Endodermal cell (in vitro differentiated cells): ENCODE measurements at regions not wholly inside any gene's neighbourhood (a gene's known extent, or its start where the extent isn't known, plus 50 kb on each side); places are given as distances from the start of the nearest gene placed in this dataset.

Experiments
- DNase-seq: peaks from one replicate; pipeline ENCODE4 v3.0.0-alpha.2; 2017
- H3K27ac ChIP-seq: 2 replicates; pipeline ENCODE4 v1.5.1; 2013; ENCODE audit warnings: mild to moderate bottlenecking, low read depth, low read length, moderate library complexity
- H3K27me3 ChIP-seq: 2 replicates; pipeline ENCODE4 v1.6.1; 2013; ENCODE audit warnings: mild to moderate bottlenecking, low read length, moderate library complexity; ENCODE audit not compliant: insufficient read depth, control insufficient read depth, poor library complexity, severe bottlenecking
- H3K36me3 ChIP-seq: 2 replicates; pipeline ENCODE4 v1.7.0; 2013; ENCODE audit warnings: mild to moderate bottlenecking, low read length, moderate library complexity; ENCODE audit not compliant: control insufficient read depth, insufficient read depth
- H3K4me1 ChIP-seq: one replicate; pipeline ENCODE4 v1.7.0; 2013; ENCODE audit warnings: low read length; ENCODE audit not compliant: control insufficient read depth, insufficient read depth
- H3K4me3 ChIP-seq: 2 replicates; pipeline ENCODE4 v1.5.1; 2013; ENCODE audit warnings: mild to moderate bottlenecking, low read length, moderate library complexity
- H3K9ac ChIP-seq: 2 replicates; pipeline ENCODE4 v1.6.1; 2013; ENCODE audit warnings: mild to moderate bottlenecking, low read length, moderate library complexity; ENCODE audit not compliant: poor library complexity, severe bottlenecking; ENCODE audit errors: extremely low read depth
- H3K9me3 ChIP-seq: 2 replicates; pipeline ENCODE4 v1.6.1; 2013; ENCODE audit warnings: mild to moderate bottlenecking, low read length, moderate library complexity; ENCODE audit not compliant: control insufficient read depth
- H3K27ac Mint-ChIP-seq: 2 replicates; pipeline ENCODE4 v1.8.0; 2020; ENCODE audit warnings: mixed read lengths
- H3K27me3 Mint-ChIP-seq: 2 replicates; pipeline ENCODE4 v1.8.0; 2021; ENCODE audit warnings: mild to moderate bottlenecking, mixed read lengths; ENCODE audit not compliant: insufficient read depth
- H3K36me3 Mint-ChIP-seq: 2 replicates; pipeline ENCODE4 v1.8.0; 2020; ENCODE audit warnings: low read depth, mixed read lengths
- H3K4me1 Mint-ChIP-seq: 2 replicates; pipeline ENCODE4 v1.8.0; 2020; ENCODE audit warnings: mixed read lengths
- H3K4me3 Mint-ChIP-seq: 2 replicates; pipeline ENCODE4 v1.8.0; 2020; ENCODE audit warnings: mild to moderate bottlenecking, moderate library complexity, mixed read lengths
- H3K9me3 Mint-ChIP-seq: 2 replicates; pipeline ENCODE4 v1.8.0; 2020; ENCODE audit warnings: mild to moderate bottlenecking, mixed read lengths
- CTCF ChIP-seq: fragments of 200-600 bp; sonication (generic); conservative IDR thresholded peaks from 2 replicates; pipeline ENCODE4 v1.5.0; 2021; ENCODE audit warnings: antibody characterized with exemption, mild to moderate bottlenecking
- WGBS, 2 experiments: methylation state at CpG; one replicate each; pipeline versions ENCODE4 v1.1.5 to v1.1.7; 2013; ENCODE audit warnings: missing lambda C conversion rate in 2 of 2, mixed read lengths in 1 of 2; ENCODE audit not compliant: insufficient coverage in 1 of 2, insufficient read length in 1 of 2; 5-methylcytosine and 5-hydroxymethylcytosine counted together

GRCh38 chr9:126750941-126751725 is 53.7 kb upstream of the ZBTB43 start:
- Histone ChIP-seq H3K4me1 (no peaks in the 10 kb centered on the region), H3K9me3 (no peaks in the 10 kb centered on the region), H3K27ac (no peak overlapping the region), H3K36me3 (no peaks in the 10 kb centered on the region), H3K4me3 (no peak overlapping the region), H3K9ac (no peak overlapping the region), H3K27me3 (peaks cover 5% of the 10 kb centered on the region)
- no peak for DNase-seq
- WGBS, 2 experiments = 90 to 100% methylated on average over 1 to 6 of the region's 6 CpGs
- Mint-ChIP-seq H3K36me3 (no peaks in the 10 kb centered on the region), H3K4me1 (no peaks in the 10 kb centered on the region), H3K27me3 (peaks cover 30% of the 10 kb centered on the region), H3K4me3 (no peak overlapping the region), H3K9me3 (no peaks in the 10 kb centered on the region), H3K27ac (no peak overlapping the region)
- TF ChIP-seq CTCF = no peak

- Histone ChIP-seq H3K27me3 (peaks cover 5% of the 10 kb centered on the region), H3K4me1 (no peaks in the 10 kb centered on the region), H3K9ac (no peak overlapping the region), H3K27ac (no peak overlapping the region), H3K9me3 (no peaks in the 10 kb centered on the region), H3K4me3 (no peak overlapping the region), H3K36me3 (no peaks in the 10 kb centered on the region)
- no peak overlapping the region for H3K27ac Mint-ChIP-seq
- H3K27me3 Mint-ChIP-seq = peaks cover 30% of the 10 kb centered on the region
- no peaks in the 10 kb centered on the region for H3K36me3 Mint-ChIP-seq
- no peaks in the 10 kb centered on the region for H3K9me3 Mint-ChIP-seq
- peak; percentile 56 for DNase-seq
- no peak overlapping the region for H3K4me3 Mint-ChIP-seq
- no peak for TF ChIP-seq CTCF
- 78 to 88% methylated on average over 4 of the region's 4 CpGs for WGBS, 2 experiments
- no peaks in the 10 kb centered on the region for H3K4me1 Mint-ChIP-seq
Observed at GRCh38 chr9:126752376-126752775, 52.5 kb upstream of the ZBTB43 start.

- WGBS, 2 experiments = 91 to 95% methylated on average over 8 to 10 of the region's 10 CpGs
Observed at GRCh38 chr9:126752881-126753670, 51.8 kb upstream of the ZBTB43 start.

More at GRCh38 chr9:126752881-126753670, 51.8 kb upstream of the ZBTB43 start:
- Mint-ChIP-seq H3K4me3 (no peak overlapping the region), H3K27ac (no peak overlapping the region), H3K4me1 (no peaks in the 10 kb centered on the region), H3K27me3 (peaks cover 26% of the 10 kb centered on the region), H3K36me3 (no peaks in the 10 kb centered on the region), H3K9me3 (no peaks in the 10 kb centered on the region)
- no peak for DNase-seq
- Histone ChIP-seq H3K27ac (no peak overlapping the region), H3K27me3 (no peaks in the 10 kb centered on the region), H3K4me1 (no peaks in the 10 kb centered on the region), H3K36me3 (no peaks in the 10 kb centered on the region), H3K9ac (no peak overlapping the region), H3K4me3 (no peak overlapping the region), H3K9me3 (no peaks in the 10 kb centered on the region)
- no peak for TF ChIP-seq CTCF
